Type B pancreatic cell (in vitro differentiated cells): ENCODE measurements at regions not wholly inside any gene's neighbourhood (a gene's known extent, or its start where the extent isn't known, plus 50 kb on each side); places are given as distances from the start of the nearest gene placed in this dataset.

Experiments
- DNase-seq: peaks from one replicate; pipeline ENCODE4 v3.0.0; 2021; ENCODE audit warnings: mixed read lengths; ENCODE audit not compliant: unreplicated experiment; ENCODE audit errors: extremely low spot score
- H3K27ac Mint-ChIP-seq: 2 replicates; pipeline ENCODE4 v1.8.0; 2021; ENCODE audit warnings: mild to moderate bottlenecking, mixed read lengths
- H3K27me3 Mint-ChIP-seq: 2 replicates; pipeline ENCODE4 v1.8.0; 2021; ENCODE audit warnings: mixed read lengths
- H3K36me3 Mint-ChIP-seq: 2 replicates; pipeline ENCODE4 v1.8.0; 2021; ENCODE audit warnings: mixed read lengths
- H3K4me1 Mint-ChIP-seq: one replicate; pipeline ENCODE4 v1.8.0; 2021; ENCODE audit warnings: mixed read lengths; ENCODE audit not compliant: unreplicated experiment
- H3K4me3 Mint-ChIP-seq: 2 replicates; pipeline ENCODE4 v1.8.0; 2021; ENCODE audit warnings: mild to moderate bottlenecking, mixed read lengths
- H3K9me3 Mint-ChIP-seq: 2 replicates; pipeline ENCODE4 v1.8.0; 2021; ENCODE audit warnings: mixed read lengths
- TF ChIP-seq, protein P1 (sequence below): fragments of 200-600 bp; sonication (generic); conservative IDR thresholded peaks from 2 replicates; pipeline ENCODE4 v1.5.0; 2021; ENCODE audit warnings: antibody characterized with exemption, mild to moderate bottlenecking

DNA sequence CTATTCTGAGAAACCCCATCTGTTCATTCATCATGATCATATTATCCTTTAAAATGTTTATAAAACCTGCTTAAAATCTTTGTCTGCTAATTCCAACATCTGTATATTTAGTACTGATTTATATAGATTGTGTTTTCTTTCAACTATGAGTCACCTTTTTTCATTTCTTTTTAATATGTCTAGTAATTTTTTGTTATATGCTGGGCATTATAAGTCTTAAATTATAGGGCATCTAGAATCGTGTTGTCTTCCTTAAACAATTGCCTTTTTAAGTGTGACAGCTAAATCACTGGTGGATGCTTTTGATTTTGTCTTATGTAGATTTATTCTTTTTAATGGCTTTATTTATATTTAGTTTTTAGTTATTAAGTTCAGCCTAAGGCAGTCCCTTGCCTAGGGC lies 323.4 kb upstream of the THRB start:
- DNase-seq = no peak
- H3K36me3 Mint-ChIP-seq = no peaks in the 10 kb centered on the region
- TF ChIP-seq, protein P1, sequence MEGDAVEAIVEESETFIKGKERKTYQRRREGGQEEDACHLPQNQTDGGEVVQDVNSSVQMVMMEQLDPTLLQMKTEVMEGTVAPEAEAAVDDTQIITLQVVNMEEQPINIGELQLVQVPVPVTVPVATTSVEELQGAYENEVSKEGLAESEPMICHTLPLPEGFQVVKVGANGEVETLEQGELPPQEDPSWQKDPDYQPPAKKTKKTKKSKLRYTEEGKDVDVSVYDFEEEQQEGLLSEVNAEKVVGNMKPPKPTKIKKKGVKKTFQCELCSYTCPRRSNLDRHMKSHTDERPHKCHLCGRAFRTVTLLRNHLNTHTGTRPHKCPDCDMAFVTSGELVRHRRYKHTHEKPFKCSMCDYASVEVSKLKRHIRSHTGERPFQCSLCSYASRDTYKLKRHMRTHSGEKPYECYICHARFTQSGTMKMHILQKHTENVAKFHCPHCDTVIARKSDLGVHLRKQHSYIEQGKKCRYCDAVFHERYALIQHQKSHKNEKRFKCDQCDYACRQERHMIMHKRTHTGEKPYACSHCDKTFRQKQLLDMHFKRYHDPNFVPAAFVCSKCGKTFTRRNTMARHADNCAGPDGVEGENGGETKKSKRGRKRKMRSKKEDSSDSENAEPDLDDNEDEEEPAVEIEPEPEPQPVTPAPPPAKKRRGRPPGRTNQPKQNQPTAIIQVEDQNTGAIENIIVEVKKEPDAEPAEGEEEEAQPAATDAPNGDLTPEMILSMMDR = no peak
- no peaks in the 10 kb centered on the region for H3K9me3 Mint-ChIP-seq
- no peak overlapping the region for H3K27ac Mint-ChIP-seq
- no peaks in the 10 kb centered on the region for H3K4me1 Mint-ChIP-seq
- H3K27me3 Mint-ChIP-seq = no peaks in the 10 kb centered on the region
- no peak overlapping the region for H3K4me3 Mint-ChIP-seq

DNA sequence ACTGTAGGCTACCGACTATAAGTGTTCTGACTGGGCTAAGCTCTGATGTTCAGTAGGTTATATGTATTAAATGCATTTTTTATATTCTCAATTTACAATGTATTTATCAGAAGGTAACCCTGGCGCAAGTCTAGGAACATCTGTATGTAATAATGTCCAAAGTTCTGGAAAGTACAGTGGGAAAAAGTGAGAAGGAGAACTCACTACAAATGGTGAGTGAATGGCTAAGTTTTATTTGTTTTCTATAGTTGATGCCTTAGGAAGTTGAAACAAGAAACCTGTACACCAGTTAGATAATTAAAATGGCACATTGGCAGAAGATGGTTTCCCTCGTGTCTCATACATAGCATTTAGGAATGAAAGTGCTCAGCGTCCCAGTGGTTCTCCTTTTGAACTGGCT lies 333.4 kb upstream of the THRB start:
- TF ChIP-seq, protein P1 = no peak
- Mint-ChIP-seq H3K9me3 (peaks cover 5% of the 10 kb centered on the region), H3K27ac (no peak overlapping the region), H3K4me1 (peaks cover 16% of the 10 kb centered on the region), H3K4me3 (peak overlapping the region; percentile 81), H3K27me3 (peaks cover 65% of the 10 kb centered on the region), H3K36me3 (no peaks in the 10 kb centered on the region)
- no peak for DNase-seq

DNA sequence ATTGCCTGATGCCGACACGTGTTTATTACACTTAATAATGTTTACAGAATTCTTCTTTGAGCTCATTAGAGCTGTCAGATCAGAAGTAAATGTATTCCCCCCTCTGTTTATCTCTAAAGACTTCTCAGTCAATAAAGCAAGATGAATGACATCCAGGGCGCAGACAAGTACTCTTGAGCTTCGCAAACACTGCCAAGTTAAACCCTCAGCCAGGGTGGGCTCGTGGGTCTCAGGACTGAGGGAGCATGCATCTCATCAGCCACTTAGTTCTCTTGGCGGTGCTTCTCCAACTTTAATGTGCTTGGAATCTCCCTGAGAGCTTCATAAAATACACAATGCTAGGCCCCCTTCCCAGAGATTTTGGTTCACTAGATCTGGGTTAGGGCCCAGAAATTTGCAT lies 333.9 kb upstream of the THRB start:
- H3K36me3 Mint-ChIP-seq = no peaks in the 10 kb centered on the region
- H3K27ac Mint-ChIP-seq = no peak overlapping the region
- peak overlapping the region; percentile 81 for H3K4me3 Mint-ChIP-seq
- peaks cover 5% of the 10 kb centered on the region for H3K9me3 Mint-ChIP-seq
- DNase-seq = no peak
- TF ChIP-seq, protein P1 = no peak
- peaks cover 16% of the 10 kb centered on the region for H3K4me1 Mint-ChIP-seq
- H3K27me3 Mint-ChIP-seq = peaks cover 70% of the 10 kb centered on the region

DNA sequence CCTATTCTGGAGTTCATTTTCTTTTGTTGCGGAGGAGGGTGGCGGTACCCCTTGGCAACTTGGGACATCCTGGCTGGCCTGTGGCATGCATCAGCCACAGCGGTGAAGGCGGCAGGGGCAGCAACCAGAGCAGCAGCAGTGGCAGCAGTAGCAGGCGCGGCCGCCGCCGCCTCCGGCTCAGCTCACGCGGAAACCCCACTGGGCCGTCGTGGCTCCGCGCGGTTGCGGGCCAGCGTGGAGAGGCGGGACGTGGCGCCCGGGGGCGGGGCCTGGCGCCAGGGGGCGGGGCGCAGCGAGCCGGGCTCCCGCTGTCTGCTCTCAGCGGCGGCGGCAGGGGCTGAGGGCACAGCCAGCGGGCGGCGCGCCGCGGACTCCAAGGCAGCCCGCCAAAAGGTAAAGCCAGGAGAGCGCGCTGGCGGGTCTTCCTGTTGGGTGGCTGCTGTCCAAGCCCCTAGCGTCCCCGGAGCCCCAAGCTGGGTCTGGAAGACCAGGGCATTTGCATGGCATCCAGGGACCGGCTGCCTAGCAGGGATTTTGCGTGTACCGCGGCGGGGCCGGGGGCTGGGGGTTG lies 334.4 kb upstream of the THRB start:
- TF ChIP-seq, protein P1 = no peak
- Mint-ChIP-seq H3K4me1 (peaks cover 16% of the 10 kb centered on the region), H3K4me3 (peak overlapping the region; percentile 92), H3K27ac (no peak overlapping the region), H3K9me3 (peaks cover 5% of the 10 kb centered on the region), H3K27me3 (peaks cover 69% of the 10 kb centered on the region), H3K36me3 (no peaks in the 10 kb centered on the region)
- peak; percentile 79 for DNase-seq

DNA sequence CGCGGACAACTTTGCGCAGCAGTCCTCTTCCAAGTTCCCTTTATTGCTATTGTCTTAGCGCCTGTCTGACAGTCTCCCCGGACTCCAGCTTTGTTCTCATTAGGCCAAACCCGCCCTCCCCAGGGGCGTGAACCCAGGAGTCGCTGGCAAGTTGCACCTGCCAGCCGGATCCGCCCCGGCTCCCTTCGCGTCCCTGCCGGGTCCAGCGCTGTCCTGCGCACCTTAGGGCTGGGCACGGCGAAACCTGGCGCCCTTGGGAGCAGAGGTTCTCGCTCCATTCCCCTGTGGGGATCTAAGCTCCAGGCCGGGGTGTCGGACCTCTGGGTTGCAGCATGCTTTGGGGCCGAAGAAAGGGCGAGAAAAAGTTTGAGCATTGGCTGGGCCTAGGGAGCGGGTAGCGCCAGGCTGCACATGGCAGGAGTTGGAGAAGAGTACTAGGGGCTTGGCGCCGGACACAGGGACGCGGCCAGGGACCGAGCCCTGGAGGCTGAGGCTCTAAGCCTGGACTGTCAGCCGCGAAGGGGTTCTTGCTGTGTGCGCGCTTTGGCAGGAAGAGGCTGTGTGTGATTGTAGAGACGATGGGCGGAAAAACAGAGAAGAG lies 335.1 kb upstream of the THRB start:
- Mint-ChIP-seq H3K9me3 (peaks cover 5% of the 10 kb centered on the region), H3K27me3 (peaks cover 69% of the 10 kb centered on the region), H3K4me3 (peak overlapping the region; percentile 92), H3K4me1 (peaks cover 16% of the 10 kb centered on the region), H3K27ac (peak overlapping the region; percentile 65), H3K36me3 (no peaks in the 10 kb centered on the region)
- TF ChIP-seq, protein P1 = no peak
- peak; percentile 69 for DNase-seq
